ENCODE measurements at regions not wholly inside any gene's neighbourhood (a gene's known extent, or its start where the extent isn't known, plus 50 kb on each side); places are given as distances from the start of the nearest gene placed in this dataset.

DNA sequence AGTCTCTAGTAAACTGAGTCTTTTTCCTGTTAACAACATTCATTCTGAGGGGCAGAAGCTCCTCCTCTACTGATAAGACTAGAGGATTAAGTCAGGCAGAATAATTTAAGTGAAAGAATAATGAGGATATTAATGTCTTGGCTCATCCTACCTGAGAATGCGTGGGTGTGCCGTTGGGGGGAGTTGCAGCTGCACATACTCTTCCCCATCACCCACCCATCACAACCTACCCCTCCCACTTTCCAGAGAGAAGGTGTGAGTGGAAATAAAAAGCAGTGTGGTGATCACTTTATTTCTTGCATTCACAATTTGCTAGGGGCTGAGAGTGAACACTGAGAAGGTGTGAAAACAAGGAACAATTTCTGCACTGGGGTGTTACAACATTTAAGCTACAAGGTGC, 146.8 kb upstream of the MAGI3 start:
- TF ChIP-seq MIER2 (CRISPR knock-in tag; IDR thresholded peaks at IDR 0.05) = no peak
- TF ChIP-seq HMG20B (CRISPR knock-in tag; conservative IDR thresholded peaks at IDR 0.05) = no peak
